H1 (cell line): ENCODE measurements at regions not wholly inside any gene's neighbourhood (a gene's known extent, or its start where the extent isn't known, plus 50 kb on each side); places are given as distances from the start of the nearest gene placed in this dataset.

Experiments used
- CBX8 ChIP-seq: fragments of 300-800, 300-1000 bp; sonication (generic); IDR thresholded peaks from 2 replicates; pipeline ENCODE4 v1.7.1; 2016; ENCODE audit warnings: low read depth, low read length, borderline replicate concordance
- CREB1 ChIP-seq: IDR thresholded peaks from 2 replicates; pipeline ENCODE4 v1.6.1; 2012; ENCODE audit warnings: inconsistent platforms
- SIN3A ChIP-seq, 2 experiments: IDR thresholded peaks in 1 of 2; conservative IDR thresholded peaks in 1 of 2; 2 replicates each; pipeline ENCODE4 v1.6.1; 2011 to 2012; ENCODE audit warnings: low read length in 2 of 2, improper control_type of control experiment in 1 of 2, low read depth in 1 of 2, mild to moderate bottlenecking in 1 of 2
- SIX5 ChIP-seq: IDR thresholded peaks from 2 replicates; pipeline ENCODE4 v1.6.1; 2011; ENCODE audit warnings: mild to moderate bottlenecking, low read depth, low read length
- SP4 ChIP-seq: IDR thresholded peaks from 2 replicates; pipeline ENCODE4 v1.6.1; 2012; ENCODE audit warnings: low read length, inconsistent platforms
- TAF7 ChIP-seq: optimal IDR thresholded peaks from 2 replicates; pipeline ENCODE3; 2011; ENCODE audit warnings: low read depth, mild to moderate bottlenecking, inconsistent platforms, low read length, moderate library complexity, borderline replicate concordance
- YY1 ChIP-seq: IDR thresholded peaks from 2 replicates; pipeline ENCODE4 v1.6.1; 2011; ENCODE audit warnings: low read depth, mild to moderate bottlenecking, low read length

- TF ChIP-seq CREB1: no peak
- TF ChIP-seq SIN3A (conservative IDR thresholded peaks at IDR 0.05 in 1 of 2, IDR thresholded peaks at IDR 0.05 in 1 of 2; ENCODE audit: low read depth in 1 of 2, low read length in 2 of 2): no peak
- TF ChIP-seq YY1: no peak
- TF ChIP-seq SP4: no peak
- TF ChIP-seq TAF7: no peak
- TF ChIP-seq SIX5: no peak
- no peak for TF ChIP-seq CBX8
Observed at GRCh38 chr1:195820925-195821324, 787.3 kb downstream of the KCNT2 start (continued).
